Prostate gland (tissue), 2 donors: ENCODE measurements at regions not wholly inside any gene's neighbourhood (a gene's known extent, or its start where the extent isn't known, plus 50 kb on each side); places are given as distances from the start of the nearest gene placed in this dataset.

Experiments
- CTCF ChIP-seq, 4 experiments: fragments of 200-600 bp in 2 of 4; fragments of 450-650 bp in 2 of 4; sonication (generic) in 2 of 4; IDR thresholded peaks; 1 replicate in 3 of 4; 2 replicates in 1 of 4; pipeline ENCODE4 v1.5.1; 2016 to 2019; ENCODE audit warnings: antibody characterized with exemption in 4 of 4, mild to moderate bottlenecking in 2 of 4, moderate library complexity in 2 of 4
- POLR2A ChIP-seq: fragments of 450-650 bp; IDR thresholded peaks from one replicate; pipeline ENCODE4 v1.6.1; 2016; ENCODE audit warnings: antibody characterized with exemption, mild to moderate bottlenecking
- POLR2AphosphoS5 ChIP-seq: sonication (generic); formaldehyde crosslinking; IDR thresholded peaks from one replicate; pipeline ENCODE4 v1.6.1; 2017; ENCODE audit warnings: antibody characterized with exemption

DNA sequence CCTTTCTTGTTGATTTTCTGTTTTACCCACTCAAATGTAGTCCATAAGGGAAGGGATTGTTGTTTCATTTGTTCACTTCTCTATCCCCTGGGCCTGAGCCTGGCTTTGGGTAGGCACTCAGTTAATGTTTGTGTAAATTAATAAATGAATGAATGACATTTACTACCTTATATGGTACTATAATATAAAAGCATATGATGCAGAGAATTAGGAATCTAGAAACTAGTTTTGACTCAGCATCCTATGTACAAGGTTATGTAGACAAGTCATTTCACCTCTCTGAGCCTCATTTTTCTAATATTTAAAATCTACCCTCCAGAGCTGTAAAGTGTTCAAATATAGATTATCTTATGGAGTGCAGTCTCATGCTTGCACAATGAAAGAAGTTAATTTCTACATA, 68.9 kb upstream of the S1PR1 start:
- no peak for TF ChIP-seq POLR2A
- no peak for TF ChIP-seq CTCF (IDR thresholded peaks at IDR 0.05)
- no peak for TF ChIP-seq POLR2AphosphoS5
